HEK293 (cell line): ENCODE measurements at regions not wholly inside any gene's neighbourhood (a gene's known extent, or its start where the extent isn't known, plus 50 kb on each side); places are given as distances from the start of the nearest gene placed in this dataset.

Source experiments
- CTCF ChIP-seq: fragments of 450-650 bp; formaldehyde crosslinking; IDR thresholded peaks from 2 replicates; pipeline ENCODE4 v1.5.1; 2016; ENCODE audit warnings: missing biosample characterization, missing genetic modification characterization
- EGR2 ChIP-seq: fragments of 450-650 bp; formaldehyde crosslinking; IDR thresholded peaks from 2 replicates; pipeline ENCODE4 v1.5.1; 2016; ENCODE audit warnings: low read depth, missing biosample characterization, missing genetic modification characterization
- KLF16 ChIP-seq: fragments of 450-650 bp; formaldehyde crosslinking; IDR thresholded peaks from 2 replicates; pipeline ENCODE4 v1.5.1; 2017; ENCODE audit warnings: missing biosample characterization, missing genetic modification characterization
- ZBTB7A ChIP-seq: fragments of 450-650 bp; formaldehyde crosslinking; IDR thresholded peaks from 2 replicates; pipeline ENCODE4 v1.5.1; 2016; ENCODE audit warnings: low read depth, missing biosample characterization, missing genetic modification characterization
- ZNF121 ChIP-seq: fragments of 450-650 bp; formaldehyde crosslinking; IDR thresholded peaks from 2 replicates; pipeline ENCODE4 v1.5.1; 2016; ENCODE audit warnings: missing biosample characterization, missing genetic modification characterization
- ZNF184 ChIP-seq: fragments of 450-650 bp; IDR thresholded peaks from 2 replicates; pipeline ENCODE4 v1.5.1; 2018; ENCODE audit warnings: missing biosample characterization, mild to moderate bottlenecking, missing genetic modification characterization
- ZNF510 ChIP-seq: fragments of 450-650 bp; formaldehyde crosslinking; IDR thresholded peaks from 2 replicates; pipeline ENCODE4 v1.5.1; 2018; ENCODE audit warnings: mild to moderate bottlenecking, missing genetic modification characterization, missing biosample characterization; ENCODE audit not compliant: insufficient replicate concordance
- ZNF777 ChIP-seq: fragments of 450-650 bp; formaldehyde crosslinking; IDR thresholded peaks from 2 replicates; pipeline ENCODE4 v1.5.1; 2017; ENCODE audit warnings: missing biosample characterization, missing genetic modification characterization, borderline replicate concordance
- TF ChIP-seq, protein P1 (sequence below): fragments of 450-650 bp; formaldehyde crosslinking; IDR thresholded peaks from 2 replicates; pipeline ENCODE4 v1.5.1; 2016; ENCODE audit warnings: missing biosample characterization, missing genetic modification characterization

GRCh38 chr6:137549106-137549505, 54.9 kb upstream of the OLIG3 start:
- TF ChIP-seq ZNF510 (tag by site-specific recombination), result no peak
- no peak for TF ChIP-seq ZNF777
- TF ChIP-seq ZNF184 (tag by site-specific recombination), result no peak
- TF ChIP-seq, protein P1, sequence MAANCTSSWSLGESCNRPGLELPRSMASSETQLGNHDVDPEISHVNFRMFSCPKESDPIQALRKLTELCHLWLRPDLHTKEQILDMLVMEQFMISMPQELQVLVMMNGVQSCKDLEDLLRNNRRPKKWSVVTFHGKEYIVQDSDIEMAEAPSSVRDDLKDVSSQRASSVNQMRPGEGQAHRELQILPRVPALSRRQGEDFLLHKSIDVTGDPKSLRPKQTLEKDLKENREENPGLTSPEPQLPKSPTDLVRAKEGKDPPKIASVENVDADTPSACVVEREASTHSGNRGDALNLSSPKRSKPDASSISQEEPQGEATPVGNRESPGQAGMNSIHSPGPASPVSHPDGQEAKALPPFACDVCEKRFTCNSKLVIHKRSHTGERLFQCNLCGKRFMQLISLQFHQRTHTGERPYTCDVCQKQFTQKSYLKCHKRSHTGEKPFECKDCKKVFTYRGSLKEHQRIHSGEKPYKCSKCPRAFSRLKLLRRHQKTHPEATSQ (tag by site-specific recombination), result no peak
- TF ChIP-seq CTCF, result no peak
- TF ChIP-seq ZNF121 (tag by site-specific recombination), result no peak
- TF ChIP-seq ZBTB7A (tag by site-specific recombination), result no peak
- TF ChIP-seq KLF16, result no peak
- TF ChIP-seq EGR2 (tag by site-specific recombination), result no peak
